Activated CD8-positive, alpha-beta T cell treated with anti-CD3 and anti-CD28 coated beads for 36 hours (primary cell): ENCODE measurements at regions not wholly inside any gene's neighbourhood (a gene's known extent, or its start where the extent isn't known, plus 50 kb on each side); places are given as distances from the start of the nearest gene placed in this dataset.

Experiments
- ATAC-seq: fragments of 200-7000 bp; cut with Tn5 transposase; one replicate; pipeline ENCODE4 v1.10.0; 2021; ENCODE audit warnings: mild to moderate bottlenecking, moderate library complexity
- CTCF ChIA-PET: fragments of 350-600 bp; sonication (Branson Sonifier 250); formaldehyde crosslinking; loops from one replicate; lab custom pipeline; 2021; ENCODE audit warnings: antibody characterized with exemption; lab: Charles Lee
- POLR2A ChIA-PET: fragments of 350-600 bp; sonication (Branson Sonifier 250); formaldehyde crosslinking; loops from one replicate; lab custom pipeline; 2021; ENCODE audit warnings: antibody characterized with exemption; lab: Charles Lee
- DNase-seq: peaks from one replicate; pipeline ENCODE4 v3.0.0-alpha.2; 2020
- H3K27ac Mint-ChIP-seq: one replicate; pipeline ENCODE4 v1.8.0; 2021; ENCODE audit warnings: mild to moderate bottlenecking, mixed read lengths
- H3K27me3 Mint-ChIP-seq: one replicate; pipeline ENCODE4 v1.8.0; 2021; ENCODE audit warnings: mixed read lengths
- H3K36me3 Mint-ChIP-seq: one replicate; pipeline ENCODE4 v1.8.0; 2021; ENCODE audit warnings: low read depth, mixed read lengths
- H3K4me1 Mint-ChIP-seq: one replicate; pipeline ENCODE4 v1.8.0; 2021; ENCODE audit warnings: low read depth, mixed read lengths
- H3K4me3 Mint-ChIP-seq: one replicate; pipeline ENCODE4 v1.8.0; 2021; ENCODE audit warnings: mild to moderate bottlenecking, moderate library complexity, mixed read lengths
- H3K9me3 Mint-ChIP-seq: one replicate; pipeline ENCODE4 v1.8.0; 2021; ENCODE audit warnings: mixed read lengths
- CTCF ChIP-seq: fragments of 200-600 bp; IDR thresholded peaks from one replicate; pipeline ENCODE4 v1.8.0; 2022; ENCODE audit warnings: antibody characterized with exemption, mild to moderate bottlenecking
- intact Hi-C: fragments of 100-400 bp; cut with micrococcal nuclease; formaldehyde crosslinking; loops from one replicate; pipeline ENCODE4 v1.10.0; 2022

- TF ChIP-seq CTCF: no peak
- POLR2A ChIA-PET: no interaction called here
- Mint-ChIP-seq H3K27ac (no peak overlapping the region), H3K27me3 (no peaks in the 10 kb centered on the region), H3K4me3 (no peak overlapping the region), H3K9me3 (no peaks in the 10 kb centered on the region), H3K4me1 (peaks cover 3% of the 10 kb centered on the region), H3K36me3 (no peaks in the 10 kb centered on the region)
- CTCF ChIA-PET: no interaction called here
- intact Hi-C loops: no loop called here
- DNase-seq: no peak
- no peak for ATAC-seq
These were observed 119.1 kb downstream of the NDUFA10 start for GRCh38 chr2:239905884-239906654.

- intact Hi-C loops: no loop called here
- ChIA-PET POLR2A (no interaction called here), CTCF (interaction anchor here (1.3 kb wide), 1 partner anchor 29 kb away, joined by 3 read pairs; no protein-coding TSS in a partner anchor)
- Mint-ChIP-seq H3K36me3 (no peaks in the 10 kb centered on the region), H3K9me3 (no peaks in the 10 kb centered on the region), H3K4me1 (peaks cover under 1% of the 10 kb centered on the region), H3K27ac (no peak overlapping the region), H3K4me3 (no peak overlapping the region), H3K27me3 (peaks cover 3% of the 10 kb centered on the region)
- DNase-seq (no peak), ATAC-seq (no peak)
- TF ChIP-seq CTCF: no peak
These were observed 119.8 kb downstream of the NDUFA10 start for GRCh38 chr2:239905306-239905705.

- intact Hi-C loops: no loop called here
- no peak for TF ChIP-seq CTCF
- DNase-seq (no peak), ATAC-seq (no peak)
- Mint-ChIP-seq H3K27me3 (peaks cover 5% of the 10 kb centered on the region), H3K4me1 (no peaks in the 10 kb centered on the region), H3K36me3 (no peaks in the 10 kb centered on the region), H3K4me3 (no peak overlapping the region), H3K27ac (no peak overlapping the region), H3K9me3 (no peaks in the 10 kb centered on the region)
- ChIA-PET POLR2A (no interaction called here), CTCF (interaction anchor here (1.3 kb wide), 1 partner anchor 30 kb away, joined by 3 read pairs; no protein-coding TSS in a partner anchor)
These were observed 120.6 kb downstream of the NDUFA10 start for GRCh38 chr2:239904496-239904895.

- Mint-ChIP-seq H3K36me3 (no peaks in the 10 kb centered on the region), H3K27me3 (peaks cover 5% of the 10 kb centered on the region), H3K4me1 (no peaks in the 10 kb centered on the region), H3K9me3 (no peaks in the 10 kb centered on the region), H3K4me3 (no peak overlapping the region), H3K27ac (no peak overlapping the region)
- ATAC-seq (no peak), DNase-seq (no peak)
- intact Hi-C loops: no loop called here
- ChIA-PET POLR2A (no interaction called here), CTCF (no interaction called here)
- no peak for TF ChIP-seq CTCF
These were observed 121.3 kb downstream of the NDUFA10 start for GRCh38 chr2:239903803-239904202.

- ChIA-PET CTCF (no interaction called here), POLR2A (no interaction called here)
- no peak for DNase-seq
- no peak for TF ChIP-seq CTCF
- intact Hi-C loops: no loop called here
- no peak overlapping the region for H3K27ac Mint-ChIP-seq
- no peak overlapping the region for H3K4me3 Mint-ChIP-seq
- H3K27me3 Mint-ChIP-seq: peaks cover 5% of the 10 kb centered on the region
- ATAC-seq: no peak
- H3K36me3 Mint-ChIP-seq: no peaks in the 10 kb centered on the region
- no peaks in the 10 kb centered on the region for H3K9me3 Mint-ChIP-seq
- H3K4me1 Mint-ChIP-seq: no peaks in the 10 kb centered on the region
These were observed 121.9 kb downstream of the NDUFA10 start for GRCh38 chr2:239903210-239903609.
